GM21717 (cell line): ENCODE measurements at regions not wholly inside any gene's neighbourhood (a gene's known extent, or its start where the extent isn't known, plus 50 kb on each side); places are given as distances from the start of the nearest gene placed in this dataset.

Experiments
- ATAC-seq: cut with Tn5 transposase; IDR thresholded peaks from one replicate; pipeline ENCODE4 v1.9.1; 2021; ENCODE audit warnings: mild to moderate bottlenecking, moderate library complexity; ENCODE audit not compliant: unreplicated experiment

- ATAC-seq = no peak
Observed at GRCh38 chr1:226816576-226816975, 53.8 kb upstream of the PSEN2 start.

- no peak for ATAC-seq
Observed at GRCh38 chr1:226814751-226815537, 55.5 kb upstream of the PSEN2 start.

- ATAC-seq = no peak
Observed at GRCh38 chr1:226813671-226814591, 56.5 kb upstream of the PSEN2 start.

GRCh38 chr1:226810681-226811080, 59.7 kb upstream of the PSEN2 start:
- no peak for ATAC-seq

- no peak for ATAC-seq
Observed at GRCh38 chr1:226809785-226810571, 60.4 kb upstream of the PSEN2 start.

- ATAC-seq = no peak
Observed at GRCh38 chr1:226808501-226808900, 61.9 kb upstream of the PSEN2 start.

GRCh38 chr1:226806988-226807387, 63.4 kb upstream of the PSEN2 start:
- no peak for ATAC-seq

GRCh38 chr1:226804907-226805759, 65.3 kb upstream of the PSEN2 start:
- no peak for ATAC-seq

GRCh38 chr1:226800763-226801380, 61.8 kb upstream of the ITPKB start:
- ATAC-seq = no peak

- no peak for ATAC-seq
Observed at GRCh38 chr1:226799634-226800281, 60.7 kb upstream of the ITPKB start.

GRCh38 chr1:226798427-226799411, 59.6 kb upstream of the ITPKB start:
- ATAC-seq = peak; percentile 80

GRCh38 chr1:226797151-226797550, 58.1 kb upstream of the ITPKB start:
- ATAC-seq = no peak

- no peak for ATAC-seq
Observed at GRCh38 chr1:226793620-226794276, 54.7 kb upstream of the ITPKB start.

GRCh38 chr1:226792368-226792767, 53.3 kb upstream of the ITPKB start:
- ATAC-seq = no peak

GRCh38 chr1:226790545-226791181, 51.6 kb upstream of the ITPKB start:
- ATAC-seq = no peak

- ATAC-seq = no peak
Observed at GRCh38 chr1:226788965-226789364, 49.9 kb upstream of the ITPKB start.
